HepG2 (cell line): ENCODE measurements at regions not wholly inside any gene's neighbourhood (a gene's known extent, or its start where the extent isn't known, plus 50 kb on each side); places are given as distances from the start of the nearest gene placed in this dataset.
A peak's percentile ranks its signal among the peaks of the same experiment; 100 is the strongest.

ENCODE experiments used
- ATAC-seq: fragments of 200-7000 bp; cut with Tn5 transposase; 3 replicates; pipeline ENCODE4 v1.9.1; 2020; ENCODE audit warnings: mild to moderate bottlenecking, moderate library complexity
- BruUV-seq: library from RNA; stranded (reverse); fragments of 400-500 nt; replicated peaks from 2 replicates; lab custom pipeline; 2021; lab: Mats Ljungman, UMichigan
- CTCF ChIA-PET: fragments of 300-600 bp; formaldehyde crosslinking; extraction: SDS; loops from one replicate; lab custom pipeline; 2021; ENCODE audit warnings: low total read pairs, inconsistent platforms, low intra/inter-chr PET ratio; lab: Yijun Ruan, JAX
- POLR2A ChIA-PET: fragments of 350-600 bp; sonication (Branson Sonifier 250); formaldehyde crosslinking; loops from one replicate; lab custom pipeline; 2020; ENCODE audit warnings: antibody characterized with exemption, inconsistent platforms; lab: Yijun Ruan, JAX
- DNase-seq: peaks from one replicate; pipeline ENCODE4 v3.0.0-alpha.2; 2015; ENCODE audit warnings: low spot score
- FAIRE-seq: peaks from 3 replicates; lab custom pipeline; 2011; peaks lifted over from hg19 to GRCh38; lab: Jason Lieb, UNC
- H2AFZ ChIP-seq: one replicate; pipeline ENCODE4 v1.6.1; 2011; ENCODE audit warnings: low read length, inconsistent platforms
- H3K27ac ChIP-seq: fragments of 300-600 bp; 3 replicates; pipeline ENCODE4 v1.8.0; 2011; ENCODE audit warnings: mixed run types, mild to moderate bottlenecking, mixed read lengths, low read length, inconsistent platforms; ENCODE audit not compliant: insufficient read depth; ENCODE audit errors: extremely low read length
- H3K27me3 ChIP-seq, 2 experiments: fragments of 200-600 bp in 1 of 2; 2 replicates in 1 of 2; 3 replicates in 1 of 2; pipeline versions ENCODE4 v1.6.0 to v1.8.0; 2011; ENCODE audit warnings: low read length in 2 of 2, mild to moderate bottlenecking in 2 of 2, moderate library complexity in 2 of 2, inconsistent platforms in 1 of 2; ENCODE audit not compliant: insufficient read depth in 2 of 2, control insufficient read depth in 1 of 2
- H3K36me3 ChIP-seq, 2 experiments: fragments of 200-600 bp in 1 of 2; replicated peaks in 1 of 2; 2 replicates in 1 of 2; 3 replicates in 1 of 2; pipeline versions ENCODE4 v1.5.1 to v1.8.0; 2011; ENCODE audit warnings: low read length in 2 of 2, inconsistent platforms in 1 of 2; ENCODE audit not compliant: insufficient read depth in 2 of 2, control insufficient read depth in 1 of 2
- H3K4me1 ChIP-seq: 2 replicates; pipeline ENCODE4 v1.5.1; 2012; ENCODE audit warnings: low read length, inconsistent platforms; ENCODE audit not compliant: insufficient read depth
- H3K4me2 ChIP-seq: 2 replicates; pipeline ENCODE4 v1.6.0; 2011; ENCODE audit warnings: low read depth, low read length, inconsistent platforms
- H3K4me3 ChIP-seq, 3 experiments: fragments of 200-600 bp in 1 of 3; sonication (generic), shearing (Covaris generic) in 1 of 3; replicated peaks in 1 of 3; 2 replicates each; pipeline ENCODE4 v1.5.1; 2011 to 2016; ENCODE audit warnings: low read length in 3 of 3, inconsistent platforms in 2 of 3, low read depth in 2 of 3, mild to moderate bottlenecking in 2 of 3, control low read depth in 1 of 3, mixed read lengths in 1 of 3; ENCODE audit not compliant: insufficient read depth in 1 of 3
- H3K79me2 ChIP-seq: one replicate; pipeline ENCODE4 v1.6.1; 2011; ENCODE audit warnings: low read length, inconsistent platforms; ENCODE audit not compliant: insufficient read depth
- H3K9ac ChIP-seq: 2 replicates; pipeline ENCODE4 v1.6.0; 2011; ENCODE audit warnings: mild to moderate bottlenecking, low read depth, low read length, inconsistent platforms; ENCODE audit not compliant: insufficient read depth
- H3K9me3 ChIP-seq: 2 replicates; pipeline ENCODE4 v1.5.1; 2012; ENCODE audit warnings: mild to moderate bottlenecking, low read length
- H4K20me1 ChIP-seq: 2 replicates; pipeline ENCODE4 v1.6.0; 2011; ENCODE audit warnings: inconsistent platforms, mild to moderate bottlenecking, low read length, moderate library complexity; ENCODE audit not compliant: insufficient read depth
- AGO1 ChIP-seq: fragments of 200-400 bp; formaldehyde crosslinking; IDR thresholded peaks from 2 replicates; pipeline ENCODE4 v1.6.1; 2017; ENCODE audit warnings: mild to moderate bottlenecking, low read depth, low read length, moderate library complexity; ENCODE audit not compliant: poor library complexity, severe bottlenecking
- CEBPB ChIP-seq: IDR thresholded peaks from 2 replicates; pipeline ENCODE4 v1.6.1; 2011; ENCODE audit warnings: low read depth, low read length, improper control_type of control experiment, borderline replicate concordance
- CTCF ChIP-seq: sonication (generic); formaldehyde crosslinking; IDR thresholded peaks from 2 replicates; pipeline ENCODE4 v1.5.0; 2020; ENCODE audit warnings: mild to moderate bottlenecking, missing genetic modification reagents, moderate library complexity
- NR2F2 ChIP-seq: IDR thresholded peaks from 2 replicates; pipeline ENCODE4 v1.6.1; 2012; ENCODE audit warnings: low read depth, inconsistent platforms, borderline replicate concordance
- STAG1 ChIP-seq: sonication (generic); formaldehyde crosslinking; IDR thresholded peaks from 2 replicates; pipeline ENCODE4 v1.4.0; 2020; ENCODE audit warnings: missing genetic modification reagents
- ZBTB25 ChIP-seq: IDR thresholded peaks from 2 replicates; pipeline ENCODE4 v1.6.1; 2018; ENCODE audit warnings: missing genetic modification reagents
- ZNF383 ChIP-seq: sonication (generic); formaldehyde crosslinking; IDR thresholded peaks from 2 replicates; pipeline ENCODE4 v1.4.0; 2020; ENCODE audit warnings: missing genetic modification reagents, mild to moderate bottlenecking, borderline replicate concordance
- WGBS: methylation state at CpG from one replicate; pipeline ENCODE4 v1.1.6; 2017; ENCODE audit warnings: low lambda C conversion rate; 5-methylcytosine and 5-hydroxymethylcytosine counted together
- in situ Hi-C: cut with HindIII; loops from 2 replicates; pipeline ENCODE4 v1.10.0; 2017; ENCODE audit warnings: low pct_unique_long_range_greater_than_20kb; ENCODE audit not compliant: extremely low pct_ligation_motif_present
- intact Hi-C: fragments of 100-400 bp; cut with micrococcal nuclease; formaldehyde crosslinking; loops from one replicate; pipeline ENCODE4 v1.10.0; 2022; ENCODE audit not compliant: unreplicated experiment

- Histone ChIP-seq H4K20me1 (no peaks in the 10 kb centered on the region), H3K36me3 (no peaks in the 10 kb centered on the region), H3K9ac (no peak overlapping the region), H3K27me3 (peaks cover 0 to 4% of the 10 kb centered on the region in 2 experiments; a peak in 1 of 5 replicates), H3K4me2 (no peak overlapping the region), H3K27ac (no peak overlapping the region), H2AFZ (no peak overlapping the region), H3K4me1 (no peaks in the 10 kb centered on the region), H3K79me2 (no peaks in the 10 kb centered on the region), H3K9me3 (no peaks in the 10 kb centered on the region), H3K4me3 (no peak overlapping the region)
- POLR2A ChIA-PET = no interaction called here
- in situ Hi-C loops = no loop called here
- BruUV-seq = no TSS peak
- no peak for ATAC-seq
- peak; percentile 16 for DNase-seq
- CTCF ChIA-PET = interaction anchor here (1.4 kb wide), 2 partner anchors 290 to 313 kb away, joined by 5 to 9 read pairs; no protein-coding TSS in a partner anchor
- peak; percentile 47 for TF ChIP-seq STAG1 (CRISPR knock-in tag)
- peak; percentile 55 for TF ChIP-seq CTCF (CRISPR knock-in tag)
- no peak for TF ChIP-seq ZNF383 (CRISPR knock-in tag)
- FAIRE-seq = no peak
- intact Hi-C loops = loop anchor here (1.0 kb wide), 1 partner anchor 290 kb away; no protein-coding TSS in a partner anchor
- WGBS = 30% methylated on average over 5 of the region's 5 CpGs
Measured at GRCh38 chr6:15893556-15894253, 230.9 kb upstream of the DTNBP1 start.

GRCh38 chr6:15892369-15892768 is 229.5 kb upstream of the DTNBP1 start:
- TF ChIP-seq AGO1 (no peak), CEBPB (peak; percentile 70; the same call in 1 of the 2 replicates), NR2F2 (no peak), ZBTB25 (CRISPR knock-in tag) (no peak)
- TF ChIP-seq, all 625 proteins: peak for 1
- H3K9me3 ChIP-seq = no peaks in the 10 kb centered on the region
- H3K4me2 ChIP-seq = no peak overlapping the region
- FAIRE-seq = no peak
- no peaks in the 10 kb centered on the region for H3K36me3 ChIP-seq
- no peak for ATAC-seq
- no peaks in the 10 kb centered on the region for H3K79me2 ChIP-seq
- no peaks in the 10 kb centered on the region for H4K20me1 ChIP-seq
- CTCF ChIA-PET = no interaction called here
- peaks cover 0 to 4% of the 10 kb centered on the region in 2 experiments; a peak in 1 of 5 replicates for H3K27me3 ChIP-seq
- no TSS peak for BruUV-seq
- in situ Hi-C loops = no loop called here
- H3K4me1 ChIP-seq = no peaks in the 10 kb centered on the region
- no peak overlapping the region for H3K27ac ChIP-seq
- no peak for DNase-seq
- no peak overlapping the region for H3K9ac ChIP-seq
- intact Hi-C loops = no loop called here
- H2AFZ ChIP-seq = no peak overlapping the region
- H3K4me3 ChIP-seq = no peak overlapping the region
- POLR2A ChIA-PET = no interaction called here
- 13% methylated on average over 1 of the region's 1 CpG for WGBS
